ENCODE measurements at regions not wholly inside any gene's neighbourhood (a gene's known extent, or its start where the extent isn't known, plus 50 kb on each side); places are given as distances from the start of the nearest gene placed in this dataset.

- TF ChIP-seq CTCF (IDR thresholded peaks at IDR 0.05; ENCODE audit: insufficient read depth, low read depth, low read length) (no peak), EZH2 (IDR thresholded peaks at IDR 0.05; ENCODE audit: insufficient read depth, low read length) (no peak)
Measured at GRCh38 chrX:42434458-42435166, 343.4 kb downstream of the PPP1R2C start.
